T-helper 1 cell treated with Interleukin-12 subunit alpha and Interleukin-12 subunit beta and Interleukin-4 antibody, amounts not matched to agents 30 ng/mL and 1 ng/mL, for 36 hours (primary cell): ENCODE measurements at regions not wholly inside any gene's neighbourhood (a gene's known extent, or its start where the extent isn't known, plus 50 kb on each side); places are given as distances from the start of the nearest gene placed in this dataset.

Experiments used
- intact Hi-C: fragments of 100-400 bp; cut with micrococcal nuclease; formaldehyde crosslinking; loops from one replicate; pipeline ENCODE4 v1.15.1; 2024

DNA sequence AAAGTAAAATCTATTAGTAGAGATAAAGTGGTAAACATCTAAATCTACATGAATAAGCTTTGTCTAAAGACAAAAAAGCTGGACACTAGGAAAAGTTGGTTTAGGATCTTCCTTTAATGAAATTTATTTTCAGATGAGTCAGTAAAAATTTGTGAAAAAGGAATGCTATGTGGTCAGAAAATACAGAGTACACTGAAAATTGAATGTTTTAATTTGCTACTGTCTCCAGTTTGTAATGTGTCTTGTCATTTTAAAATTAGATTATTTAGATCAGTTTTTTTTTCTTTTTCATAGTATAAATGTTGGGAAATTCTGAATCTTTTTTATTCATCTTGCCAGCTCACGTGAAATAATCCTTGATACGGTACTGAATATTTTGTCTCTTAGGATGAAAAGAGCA is 56.9 kb downstream of the SLITRK6 start:
- intact Hi-C loops = no loop called here

DNA sequence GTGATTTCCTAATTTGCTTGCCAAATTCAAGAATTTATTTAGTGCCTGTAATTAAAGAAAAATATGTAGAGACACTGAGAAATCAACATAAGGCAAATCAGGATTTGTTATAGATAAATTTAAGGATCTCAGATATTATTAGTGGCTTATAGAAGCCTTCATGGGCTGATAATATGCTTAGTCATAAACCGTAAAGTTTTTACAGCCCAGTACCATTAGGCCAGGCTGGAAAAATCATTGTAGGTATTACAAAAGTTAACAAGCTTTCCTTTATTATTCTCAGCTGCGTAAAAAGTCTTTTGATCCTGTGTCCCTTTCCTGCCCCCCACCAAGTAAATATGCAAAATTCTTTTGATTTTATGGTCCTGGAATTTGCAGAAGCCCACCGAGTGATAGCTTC is 58.2 kb downstream of the SLITRK6 start:
- intact Hi-C loops = no loop called here

DNA sequence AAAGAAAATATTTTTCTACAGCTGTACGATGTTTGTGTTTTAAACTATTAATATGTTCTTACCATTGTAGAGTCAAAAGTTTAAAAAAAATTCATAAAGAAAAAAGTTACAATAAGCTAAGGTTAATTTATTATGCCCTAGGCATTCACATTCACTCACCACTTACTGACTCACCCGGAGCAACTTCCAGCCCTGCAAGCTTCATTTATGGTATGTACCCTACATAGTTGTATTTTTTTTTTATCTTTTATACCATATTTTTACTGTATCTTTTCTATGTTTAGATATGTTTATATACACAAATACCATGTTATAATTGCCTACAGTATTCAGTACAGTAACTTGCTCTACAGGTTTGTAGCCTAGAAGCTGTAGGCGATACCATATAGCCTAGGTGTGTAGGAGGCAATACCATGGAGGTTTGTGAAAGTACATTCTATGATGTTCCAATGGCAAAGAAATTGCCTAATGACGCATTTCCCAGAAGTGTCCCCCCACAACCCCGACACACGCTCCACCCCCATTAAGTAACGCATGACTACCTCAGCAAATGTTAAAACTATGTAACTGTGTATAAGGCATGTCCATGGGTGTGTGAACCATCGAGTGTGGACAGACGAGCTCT is 60.4 kb downstream of the SLITRK6 start:
- intact Hi-C loops = no loop called here

DNA sequence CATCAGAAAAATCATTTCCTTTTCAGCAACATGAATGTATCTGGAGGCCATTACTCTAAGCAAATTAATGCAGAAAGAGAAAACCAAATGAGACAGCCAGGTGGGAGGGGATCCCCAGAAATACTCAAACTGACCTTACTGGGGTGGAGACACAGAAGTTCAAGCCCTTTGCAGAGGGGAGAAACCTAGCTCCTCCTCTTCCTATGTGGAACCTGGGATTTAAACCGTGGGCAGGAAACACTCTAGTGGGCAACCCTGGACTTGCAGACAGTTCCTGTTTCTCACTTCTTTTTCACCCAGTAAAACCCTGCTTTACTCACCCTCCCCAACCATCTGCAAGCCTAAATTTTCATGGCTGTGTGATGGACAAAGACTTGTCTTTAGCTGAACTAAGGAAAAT is 61.3 kb downstream of the SLITRK6 start:
- intact Hi-C loops = no loop called here

DNA sequence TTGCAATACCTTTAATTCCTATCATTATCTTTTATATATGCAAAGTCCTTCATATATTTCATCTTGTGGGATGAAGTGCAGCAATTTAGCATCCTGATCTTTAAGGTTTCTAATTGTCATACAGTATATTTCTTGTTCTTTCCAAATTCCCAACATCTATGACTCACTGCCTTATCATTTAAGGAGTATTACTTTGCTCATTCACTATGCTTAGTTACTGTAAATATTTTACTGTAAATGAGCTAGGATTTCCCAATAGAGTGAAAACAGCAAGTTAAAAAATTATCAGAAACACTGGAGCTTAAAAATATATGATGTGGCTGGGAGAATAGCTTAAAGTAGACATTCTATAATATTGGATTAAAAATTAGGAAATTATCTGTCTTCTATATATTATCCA is 69.9 kb downstream of the SLITRK6 start:
- intact Hi-C loops = no loop called here

- intact Hi-C loops = no loop called here
These were observed 70.4 kb downstream of the SLITRK6 start for GRCh38 chr13:85728811-85729210.

- intact Hi-C loops = no loop called here
These were observed 73.8 kb downstream of the SLITRK6 start for GRCh38 chr13:85725433-85725832.

DNA sequence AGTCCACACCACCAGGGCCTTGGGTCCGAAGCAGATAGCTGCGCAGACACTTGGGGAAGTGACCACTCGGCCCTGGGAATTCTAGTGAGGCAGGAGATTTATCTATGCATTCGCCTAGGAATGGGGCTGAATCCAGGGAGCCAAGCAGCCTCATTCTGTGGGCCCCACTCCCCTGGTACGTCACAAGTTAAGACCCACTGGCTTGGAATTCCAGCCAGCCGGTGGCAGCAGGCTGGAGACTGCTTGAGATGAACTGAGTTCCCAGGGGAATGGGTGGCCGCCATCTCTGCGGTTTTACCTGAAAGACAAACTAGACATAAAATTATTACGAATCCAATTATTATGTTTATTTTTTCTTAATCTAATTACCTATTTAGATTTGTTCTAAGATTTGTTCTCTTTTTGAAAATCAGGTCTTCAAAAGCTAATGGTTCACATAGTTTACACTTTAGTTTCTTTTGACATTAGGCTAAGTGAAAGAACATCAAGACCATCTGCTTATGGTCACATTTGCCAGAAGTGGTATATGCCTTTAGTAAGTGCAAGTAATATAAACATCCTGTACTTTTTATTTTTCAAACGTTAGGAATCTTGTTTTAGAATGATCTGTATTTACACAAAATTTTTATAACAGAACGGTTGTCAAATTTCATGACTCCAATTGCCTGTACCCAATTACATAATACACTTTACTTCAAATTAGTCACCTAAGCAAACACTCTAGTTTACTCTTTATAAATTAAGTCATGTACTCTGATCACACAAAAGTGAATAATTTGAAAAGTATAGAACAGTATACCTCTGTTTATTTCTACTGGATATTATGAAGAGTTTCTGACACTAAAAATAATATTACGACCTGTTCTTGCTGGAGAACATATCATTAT is 74.4 kb downstream of the SLITRK6 start:
- intact Hi-C loops = no loop called here

DNA sequence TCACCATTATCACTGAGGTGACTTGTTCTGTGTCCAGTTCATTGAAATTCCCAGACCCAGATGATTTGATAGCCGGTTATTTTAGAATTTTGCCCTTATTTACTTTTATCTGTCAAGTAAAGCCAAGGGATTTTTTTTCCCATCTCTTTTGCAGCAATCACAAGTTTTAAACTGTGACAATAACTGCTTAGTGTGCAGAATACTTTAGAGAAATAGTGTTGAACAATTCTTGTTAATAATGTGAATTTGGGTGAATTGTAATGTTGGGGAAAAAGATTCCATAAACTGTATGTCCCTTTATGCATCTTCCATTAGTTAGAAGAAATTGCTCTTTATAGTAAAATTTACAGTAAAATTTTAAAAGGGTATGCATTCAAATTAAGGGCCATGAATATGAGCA is 79.5 kb downstream of the SLITRK6 start:
- intact Hi-C loops = no loop called here

DNA sequence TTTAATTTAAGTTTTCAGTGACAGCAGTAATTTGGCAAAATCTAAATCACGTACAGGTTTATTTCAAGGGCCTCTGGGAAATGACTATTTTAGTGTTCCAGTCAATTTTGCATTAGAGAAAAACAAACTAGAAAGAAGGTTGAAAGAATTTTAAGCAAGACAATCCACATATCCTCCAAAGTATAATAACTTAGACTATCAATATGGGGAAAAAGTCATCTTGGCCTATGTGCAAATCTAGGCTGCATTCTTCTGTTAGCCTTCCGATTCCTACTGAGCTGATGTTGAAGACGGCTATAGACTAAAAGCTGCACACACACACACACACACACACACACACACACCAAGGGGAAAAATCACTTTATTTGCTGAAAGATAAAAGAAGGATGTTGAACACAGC is 81.3 kb downstream of the SLITRK6 start:
- intact Hi-C loops = no loop called here

- intact Hi-C loops = no loop called here
These were observed 88.7 kb downstream of the SLITRK6 start for GRCh38 chr13:85710545-85710944.

- intact Hi-C loops = no loop called here
These were observed 89.5 kb downstream of the SLITRK6 start for GRCh38 chr13:85709721-85710120.

DNA sequence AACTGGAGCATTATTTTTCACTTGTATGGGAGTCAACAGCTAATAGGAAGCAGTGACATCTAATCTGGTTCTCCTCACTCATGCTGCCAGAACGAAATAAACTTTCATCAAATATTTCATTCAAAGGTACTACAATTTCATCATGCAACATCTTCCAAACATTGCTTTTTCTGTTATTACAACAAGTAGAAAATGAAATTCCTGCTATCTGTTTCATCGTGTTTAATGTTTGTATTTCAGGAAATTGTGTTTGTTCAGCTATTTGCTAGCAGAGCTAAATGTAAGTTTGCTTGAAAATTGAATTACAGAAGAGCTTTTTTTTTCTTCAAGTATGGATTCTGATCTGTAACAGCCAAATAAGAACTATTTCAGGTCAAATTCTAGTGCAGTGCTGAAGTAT is 90.1 kb downstream of the SLITRK6 start:
- intact Hi-C loops = no loop called here

- intact Hi-C loops = no loop called here
These were observed 98.3 kb downstream of the SLITRK6 start for GRCh38 chr13:85700906-85701305.

GRCh38 chr13:85698256-85698655 is 101.0 kb downstream of the SLITRK6 start:
- intact Hi-C loops = no loop called here

DNA sequence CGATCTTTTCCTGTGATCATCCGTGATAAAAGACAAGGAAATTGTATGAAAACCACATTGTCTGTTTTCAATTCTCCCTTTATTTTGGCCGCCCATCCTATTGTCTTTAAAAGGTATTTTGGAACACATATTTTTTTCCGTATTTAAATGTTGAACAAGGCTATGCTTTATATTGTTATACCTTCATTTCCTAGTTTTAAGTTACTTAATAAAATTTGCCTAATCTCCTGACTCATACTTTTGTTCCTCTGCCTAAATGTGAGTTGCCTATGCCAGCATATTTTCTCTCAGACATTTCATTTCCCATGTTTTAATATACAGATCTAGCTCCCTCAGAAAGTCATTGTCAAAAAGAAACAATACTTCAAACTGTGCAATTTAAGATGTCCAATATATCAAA is 104.2 kb downstream of the SLITRK6 start:
- intact Hi-C loops = no loop called here

GRCh38 chr13:85693889-85694511 is 105.2 kb downstream of the SLITRK6 start:
- intact Hi-C loops = no loop called here

DNA sequence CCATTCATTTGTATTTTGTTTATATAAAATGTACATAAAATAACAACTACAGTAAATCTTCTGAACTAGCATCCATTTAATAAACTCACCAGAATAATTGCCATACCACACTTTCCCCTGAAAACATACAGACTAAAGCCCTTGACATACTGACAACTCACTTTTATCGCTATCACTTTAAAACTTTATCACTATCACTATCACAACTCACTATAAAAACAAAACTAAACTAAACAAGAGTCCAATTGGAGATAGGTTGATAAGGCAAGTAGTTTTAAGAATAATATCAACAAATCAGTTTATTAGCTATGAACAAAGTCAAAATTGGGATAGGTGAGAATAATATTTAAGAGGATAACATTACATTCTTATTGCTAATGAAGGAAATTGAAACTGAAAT is 108.9 kb downstream of the SLITRK6 start:
- intact Hi-C loops = no loop called here

GRCh38 chr13:85685436-85685835 is 113.8 kb downstream of the SLITRK6 start:
- intact Hi-C loops = no loop called here

GRCh38 chr13:85675151-85675907 is 123.9 kb downstream of the SLITRK6 start:
- intact Hi-C loops = no loop called here

- intact Hi-C loops = no loop called here
These were observed 127.9 kb downstream of the SLITRK6 start for GRCh38 chr13:85671336-85671735.

GRCh38 chr13:85666356-85666755 is 132.9 kb downstream of the SLITRK6 start:
- intact Hi-C loops = no loop called here
